ENCODE measurements at regions not wholly inside any gene's neighbourhood (a gene's known extent, or its start where the extent isn't known, plus 50 kb on each side); places are given as distances from the start of the nearest gene placed in this dataset.

DNA sequence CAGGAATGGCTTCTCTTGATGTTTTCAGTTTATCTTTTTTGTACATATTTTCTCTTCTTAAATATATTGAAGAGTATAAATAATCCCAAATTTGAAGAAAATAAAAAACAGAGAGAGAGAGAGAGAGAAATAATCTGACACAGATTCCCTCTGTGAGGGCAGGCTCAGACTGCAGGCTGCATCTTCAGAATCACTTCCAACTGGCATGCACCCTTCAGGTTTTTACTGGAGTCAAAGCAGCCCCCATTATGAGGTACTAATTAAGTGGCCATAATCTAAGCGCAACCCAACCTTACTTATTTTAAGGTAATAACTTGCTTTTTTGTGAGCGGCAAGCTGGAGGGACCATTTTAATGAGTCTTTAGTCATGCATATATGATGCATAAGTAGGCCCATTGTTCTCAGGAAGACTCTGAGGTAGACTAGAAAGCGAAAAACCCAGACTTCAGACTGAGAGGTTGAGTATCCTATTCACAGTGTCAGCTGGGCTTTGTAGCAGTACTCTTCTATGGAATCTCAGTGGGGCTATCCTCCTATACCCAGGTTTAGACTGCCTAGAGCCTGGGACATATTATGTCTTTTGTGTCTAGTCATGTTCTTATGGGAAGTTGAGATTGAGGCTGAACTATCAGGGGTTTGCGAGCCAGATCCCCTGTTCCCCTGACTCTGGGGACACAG, 167.4 kb downstream of the SP3 start:
- in situ Hi-C loops (cut with HindIII; ENCODE audit: low sequenced_read_pairs): no loop called here

DNA sequence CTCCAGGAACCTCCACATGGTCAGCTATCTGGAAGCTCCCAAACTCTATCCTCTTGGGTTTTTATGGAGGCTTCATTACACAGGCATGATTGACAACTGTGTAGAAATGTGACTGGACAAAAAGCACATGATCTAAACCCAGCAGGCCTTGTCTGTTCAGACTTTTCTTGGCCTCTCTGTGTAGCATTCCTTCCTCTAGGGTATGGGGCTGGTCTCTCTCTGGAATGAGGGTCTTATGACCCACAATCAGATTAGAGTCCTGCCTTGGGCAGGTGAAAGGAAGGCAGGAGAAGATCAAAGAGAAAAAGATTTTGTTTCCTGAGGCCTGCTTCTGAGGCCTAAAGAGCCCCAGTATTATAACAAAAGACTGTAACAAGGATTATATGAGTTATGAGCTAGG, 162.7 kb downstream of the SP3 start:
- in situ Hi-C loops (cut with HindIII; ENCODE audit: low sequenced_read_pairs): no loop called here

DNA sequence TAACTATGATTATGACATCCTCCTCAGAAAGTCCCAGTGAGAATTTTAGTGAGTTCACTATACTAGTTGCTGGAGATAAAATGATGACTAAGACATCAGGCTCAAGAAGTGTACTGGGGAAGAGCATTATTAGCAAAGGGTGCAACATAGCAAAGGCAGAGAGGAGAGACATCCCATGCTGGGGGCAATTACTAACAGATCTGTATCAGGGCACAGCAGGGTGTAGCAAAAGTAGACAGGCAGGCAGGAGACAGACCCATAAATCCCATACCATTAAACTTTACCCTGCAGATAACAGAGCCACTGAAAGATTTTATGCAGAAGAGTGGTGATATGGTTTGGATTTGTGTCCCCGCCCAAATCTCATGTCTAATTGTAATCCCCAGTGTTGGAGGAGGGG, 161.7 kb downstream of the SP3 start:
- in situ Hi-C loops (cut with HindIII; ENCODE audit: low sequenced_read_pairs): no loop called here

DNA sequence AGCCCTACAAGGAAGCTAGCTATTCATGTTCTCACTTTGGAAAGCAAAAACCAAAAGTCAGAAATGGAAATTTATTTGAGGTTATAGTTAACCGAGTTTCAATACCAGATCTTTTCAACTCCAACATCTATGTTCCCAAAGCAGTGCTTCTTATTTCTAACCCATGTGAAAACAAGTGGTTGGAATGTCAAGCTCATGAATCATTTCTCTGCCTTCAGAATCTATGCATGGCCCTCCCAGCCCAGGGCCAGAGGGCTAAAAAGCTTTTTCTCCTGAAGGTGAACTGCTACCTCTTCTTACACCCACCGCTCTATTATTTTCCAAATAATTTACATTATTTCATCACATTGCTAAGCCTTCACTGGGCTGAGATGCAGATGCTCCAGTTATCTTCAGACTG, 158.4 kb downstream of the SP3 start:
- in situ Hi-C loops (cut with HindIII; ENCODE audit: low sequenced_read_pairs): no loop called here

DNA sequence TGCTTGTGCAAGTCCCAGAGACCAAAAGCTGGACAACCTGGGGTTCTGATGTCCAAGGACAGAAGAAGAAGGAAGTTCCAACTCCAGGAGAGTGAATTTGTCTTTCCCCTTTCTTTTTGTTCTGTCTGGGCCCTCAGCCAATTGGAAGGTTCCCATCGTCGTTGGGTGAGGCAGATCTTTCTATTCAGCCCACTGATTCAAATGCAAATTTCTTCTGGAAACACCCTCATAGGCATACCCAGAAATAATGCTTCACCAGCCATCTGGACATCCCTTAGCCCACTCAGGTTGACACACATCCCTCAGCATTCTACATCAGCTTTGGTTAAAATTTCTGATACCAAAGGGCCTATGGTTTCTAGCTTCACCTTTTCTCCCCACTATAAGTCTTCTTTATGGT, 156.5 kb downstream of the SP3 start:
- in situ Hi-C loops (cut with HindIII; ENCODE audit: low sequenced_read_pairs): no loop called here

DNA sequence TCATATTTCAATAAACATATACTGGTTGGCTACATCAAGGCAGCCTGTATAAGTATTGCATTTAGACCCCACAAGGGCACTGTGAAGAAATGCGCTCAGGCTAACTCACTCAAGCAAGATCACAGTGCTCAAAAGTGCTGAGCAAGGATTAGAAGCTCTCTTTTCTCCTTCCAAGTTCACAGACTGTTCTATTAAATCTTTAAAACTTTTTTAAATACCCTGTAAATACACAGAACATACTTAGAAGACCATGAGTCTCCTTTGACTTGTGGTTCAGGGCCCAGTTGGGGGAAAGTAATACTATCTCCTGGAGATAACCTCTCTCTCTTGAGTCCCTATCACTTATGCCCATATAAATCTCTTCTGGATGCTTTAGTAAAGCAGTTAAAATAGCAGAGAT, 152.9 kb downstream of the SP3 start:
- in situ Hi-C loops (cut with HindIII; ENCODE audit: low sequenced_read_pairs): no loop called here

DNA sequence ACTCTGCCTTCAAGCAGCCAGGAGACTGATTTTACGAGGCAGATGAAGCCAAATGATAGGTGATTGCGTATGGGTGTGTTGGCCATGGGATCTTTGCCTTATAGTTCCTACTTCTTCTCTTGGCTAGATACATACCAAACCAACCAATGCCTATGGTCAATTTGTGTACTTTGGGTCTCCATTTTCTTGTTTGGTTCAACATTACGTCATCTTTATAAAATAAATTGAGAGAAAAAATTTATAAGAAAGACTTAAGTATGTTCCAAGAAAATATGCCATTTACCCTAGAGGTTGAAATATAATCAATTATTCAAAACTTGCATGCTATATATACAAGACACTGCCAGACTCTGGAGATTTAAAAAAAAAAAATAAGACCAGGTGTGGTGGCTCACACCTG, 150.9 kb downstream of the SP3 start:
- in situ Hi-C loops (cut with HindIII; ENCODE audit: low sequenced_read_pairs): no loop called here

DNA sequence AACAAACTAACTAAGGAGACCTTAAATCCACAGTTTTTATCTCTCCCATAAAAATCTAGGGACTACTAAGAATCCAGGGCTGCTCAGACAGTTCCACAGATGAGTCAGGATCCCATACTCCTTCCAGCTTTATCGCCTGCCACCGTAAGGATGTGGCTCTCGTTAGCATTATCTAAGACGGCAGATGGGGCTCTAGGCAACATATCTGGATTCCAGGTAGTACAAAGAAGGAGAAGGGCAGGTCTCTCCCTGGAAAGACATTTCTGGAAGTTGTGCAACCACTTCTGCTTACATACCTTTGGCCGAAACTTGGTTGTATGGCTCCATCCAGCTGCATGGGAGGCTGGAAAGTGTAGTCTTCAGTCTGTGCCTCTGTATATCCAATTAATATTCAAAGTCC, 149.4 kb downstream of the SP3 start:
- in situ Hi-C loops (cut with HindIII; ENCODE audit: low sequenced_read_pairs): no loop called here

DNA sequence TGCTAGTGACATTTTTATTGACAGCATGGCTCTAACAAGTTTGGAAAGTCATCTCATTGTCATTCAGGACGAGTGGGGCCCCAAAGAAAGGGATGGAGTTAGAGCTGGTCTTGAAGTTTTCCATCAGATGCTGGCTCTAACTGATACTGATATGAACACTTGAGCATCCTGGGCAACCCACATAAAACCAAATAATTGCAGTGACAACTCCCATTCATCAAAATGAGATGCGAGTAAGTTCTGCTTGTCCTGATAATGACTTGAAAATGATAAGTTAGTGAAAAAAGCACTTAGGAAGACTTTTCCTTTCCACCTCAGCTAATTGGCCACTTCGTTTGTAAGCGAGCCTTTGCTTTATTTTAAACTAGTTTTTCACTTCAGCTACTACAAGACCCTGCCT, 147.6 kb downstream of the SP3 start:
- in situ Hi-C loops (cut with HindIII; ENCODE audit: low sequenced_read_pairs): no loop called here

DNA sequence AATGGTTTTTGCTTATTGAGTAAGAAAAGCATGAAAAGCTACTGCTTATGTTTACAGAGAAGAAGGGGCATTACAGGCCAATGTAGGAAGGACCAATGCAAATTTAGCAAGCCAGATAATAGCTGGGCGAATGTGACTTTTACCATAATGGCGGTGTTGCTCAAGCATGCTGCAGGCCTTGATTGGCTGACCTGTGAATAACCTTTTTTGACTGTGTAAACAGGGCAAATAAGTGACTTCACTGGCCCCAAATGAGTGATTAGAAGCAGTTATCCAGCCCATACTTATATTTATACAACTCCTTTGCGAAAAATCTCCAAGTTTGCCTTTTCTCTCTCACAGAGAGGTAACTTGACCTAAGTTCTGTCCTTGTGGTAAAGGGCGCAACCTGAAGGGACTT, 146.9 kb downstream of the SP3 start:
- in situ Hi-C loops (cut with HindIII; ENCODE audit: low sequenced_read_pairs): no loop called here

DNA sequence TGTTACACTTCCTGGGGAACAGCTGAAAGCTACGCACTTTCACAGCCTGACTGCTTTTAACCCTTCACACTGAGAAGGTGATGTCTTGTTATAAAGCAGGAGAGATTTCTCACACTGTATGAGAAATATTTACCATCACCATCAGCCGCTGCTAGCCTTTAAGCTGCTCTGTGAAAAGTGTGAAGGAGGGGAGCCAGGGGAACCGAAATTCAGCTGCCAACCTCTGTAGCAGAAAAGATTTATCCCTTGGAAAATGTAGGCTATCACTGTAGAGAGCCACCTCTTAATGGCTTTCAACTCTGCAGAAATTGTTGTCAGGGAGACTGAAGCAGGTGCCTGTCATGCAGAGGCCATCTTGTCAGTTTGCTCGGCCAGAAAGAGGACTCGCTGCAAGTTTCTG, 145.3 kb downstream of the SP3 start:
- in situ Hi-C loops (cut with HindIII; ENCODE audit: low sequenced_read_pairs): no loop called here

DNA sequence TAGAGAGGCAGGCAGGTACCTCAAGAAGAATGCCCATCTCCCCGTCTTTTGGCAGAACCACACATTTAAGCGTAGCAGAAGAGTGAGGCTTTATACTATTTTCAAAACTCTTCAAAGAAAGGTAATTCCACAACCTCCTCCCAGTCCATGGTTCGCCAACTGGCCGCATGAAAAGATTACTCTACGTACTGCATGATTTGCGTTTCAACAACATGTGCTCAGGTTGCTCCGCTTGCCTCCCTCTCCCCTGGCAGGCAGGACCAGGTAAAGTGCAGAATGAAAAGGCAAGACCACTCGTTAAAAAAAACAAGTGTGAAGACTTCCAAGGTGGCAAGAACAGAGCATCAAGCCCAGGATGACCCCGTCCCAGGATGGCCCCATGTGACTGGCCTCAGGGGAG, 143.7 kb downstream of the SP3 start:
- in situ Hi-C loops (cut with HindIII; ENCODE audit: low sequenced_read_pairs): no loop called here

DNA sequence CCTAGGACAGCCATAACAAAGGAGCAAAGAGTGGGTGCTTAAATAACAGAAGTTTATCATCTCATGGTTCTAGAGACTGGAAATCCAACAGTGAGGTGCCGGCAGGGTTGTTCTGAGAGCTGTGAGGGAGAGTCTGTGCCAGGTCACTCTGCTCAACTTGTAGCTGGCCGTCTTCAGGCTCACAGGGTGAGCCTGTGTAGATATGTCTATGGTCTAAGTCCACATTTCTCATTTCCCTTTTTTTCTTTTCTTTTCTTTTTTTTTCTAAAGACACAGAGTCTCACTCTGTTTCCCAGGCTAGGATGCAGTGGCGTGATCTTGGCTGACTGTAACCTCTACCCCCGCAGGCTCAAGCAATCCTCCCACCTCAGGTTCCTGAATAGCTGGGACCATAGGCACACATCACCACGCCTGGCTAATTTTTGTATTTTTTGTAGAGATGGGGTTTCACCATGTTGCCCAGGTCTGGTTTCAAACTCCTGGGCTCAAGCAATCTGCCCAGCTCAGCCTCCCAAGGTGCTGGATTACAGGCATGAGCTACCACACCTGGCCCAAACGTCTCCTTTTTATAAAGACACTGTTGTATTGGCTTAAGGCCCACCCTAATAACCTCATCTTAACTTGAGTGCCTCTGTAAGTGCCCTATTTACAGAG, 142.2 kb downstream of the SP3 start:
- in situ Hi-C loops (cut with HindIII; ENCODE audit: low sequenced_read_pairs): no loop called here

DNA sequence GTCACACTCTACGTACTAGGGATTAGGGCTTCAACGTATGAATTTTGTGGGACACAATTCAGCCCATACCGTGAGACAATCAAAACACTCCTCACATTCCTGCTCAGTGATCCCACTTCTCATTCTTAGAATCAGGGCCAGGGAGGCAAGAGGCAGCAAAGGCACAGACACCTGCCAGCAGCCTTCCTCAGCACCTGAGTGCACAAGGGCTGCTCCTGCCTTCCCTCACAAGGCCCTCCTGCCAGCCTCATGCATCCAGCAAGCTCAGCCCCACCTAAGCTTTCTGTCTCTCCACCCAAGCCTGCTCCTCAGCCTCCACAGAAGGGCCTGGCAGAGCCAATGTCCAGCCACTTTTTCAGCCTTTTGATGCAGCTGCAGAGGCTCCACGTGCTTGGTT, 141.6 kb downstream of the SP3 start:
- in situ Hi-C loops (cut with HindIII; ENCODE audit: low sequenced_read_pairs): no loop called here

DNA sequence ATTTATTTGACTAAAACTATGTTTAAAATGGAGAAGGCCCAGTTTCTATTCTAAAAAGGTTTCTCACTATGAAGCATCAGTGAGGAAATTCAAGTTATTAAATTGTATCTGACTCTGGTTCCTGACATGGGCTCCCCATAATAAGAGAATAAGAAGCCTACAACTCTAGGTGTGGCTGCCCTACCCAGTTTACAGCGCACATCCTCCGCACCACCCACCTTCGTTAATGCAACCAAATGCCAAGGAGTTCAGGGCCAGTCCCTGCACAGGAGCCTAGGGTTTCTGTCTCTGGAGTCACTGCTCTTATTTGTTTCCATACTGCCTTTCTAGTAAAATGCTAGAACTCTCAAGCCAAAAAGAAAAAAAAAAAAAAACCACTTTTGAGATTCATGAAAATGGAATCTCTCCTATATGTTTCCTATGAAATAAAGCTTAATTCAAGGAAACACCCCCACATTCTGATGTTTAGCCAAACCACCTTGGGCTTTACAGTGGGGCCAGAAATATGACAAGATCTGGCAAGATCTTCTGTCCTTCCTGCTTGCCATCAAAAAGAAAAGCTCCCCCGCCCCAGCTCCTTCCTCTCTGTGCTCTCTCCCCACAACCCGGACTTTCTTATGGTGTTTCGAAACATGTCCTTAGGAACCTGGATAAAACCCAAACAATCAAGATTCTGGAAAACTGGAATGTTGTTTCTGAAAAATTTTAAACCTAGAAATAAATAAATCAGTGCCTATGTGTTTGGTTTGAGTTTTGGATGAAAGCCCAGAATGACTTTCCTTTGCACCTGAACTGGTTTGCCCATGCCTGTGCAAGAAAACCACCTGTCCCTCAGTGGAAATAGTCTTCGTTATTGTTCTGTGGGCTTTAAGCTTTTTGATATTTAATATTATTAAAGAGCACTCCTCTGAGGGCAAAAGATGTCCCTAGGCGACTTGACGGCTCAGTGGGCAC, 136.7 kb downstream of the SP3 start:
- in situ Hi-C loops (cut with HindIII; ENCODE audit: low sequenced_read_pairs): no loop called here

DNA sequence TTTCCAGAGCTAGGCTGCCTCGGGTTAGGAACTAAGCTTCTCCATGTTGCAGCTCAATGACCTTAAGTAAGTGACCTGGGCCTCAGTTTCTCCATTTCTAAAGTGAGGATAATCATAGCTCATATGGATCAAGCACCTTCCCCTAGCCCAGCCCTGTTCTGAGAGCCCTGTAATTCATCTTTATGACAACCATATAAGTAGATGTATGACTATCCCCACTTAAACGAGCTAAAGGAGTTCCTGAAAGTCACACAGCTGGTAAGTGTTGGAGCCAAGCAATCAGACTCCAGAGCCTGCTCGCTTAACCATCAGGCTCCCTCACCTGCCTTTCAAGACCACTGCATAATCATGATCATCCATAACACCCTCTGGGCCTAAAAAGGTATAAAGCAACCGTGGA, 135.4 kb downstream of the SP3 start:
- in situ Hi-C loops (cut with HindIII; ENCODE audit: low sequenced_read_pairs): no loop called here

DNA sequence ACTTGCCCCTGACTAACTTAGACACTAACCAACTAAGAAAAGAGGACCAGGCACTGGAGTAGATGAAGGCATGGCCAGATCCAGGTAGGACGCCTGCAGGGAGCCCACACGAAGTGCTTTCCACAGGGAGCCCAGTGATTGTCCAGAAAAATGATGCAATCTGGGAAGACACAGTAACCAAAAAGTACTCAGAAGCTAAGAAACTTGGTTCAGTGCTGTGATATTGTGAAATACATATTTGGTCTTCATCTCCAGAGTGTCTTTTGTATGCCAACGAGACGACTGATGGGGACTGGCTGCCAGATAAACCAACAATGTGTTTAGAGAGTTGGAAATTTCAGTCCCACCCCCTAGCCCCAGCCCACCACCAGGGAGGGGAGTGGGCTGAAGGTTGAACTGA, 135.0 kb downstream of the SP3 start:
- in situ Hi-C loops (cut with HindIII; ENCODE audit: low sequenced_read_pairs): no loop called here

DNA sequence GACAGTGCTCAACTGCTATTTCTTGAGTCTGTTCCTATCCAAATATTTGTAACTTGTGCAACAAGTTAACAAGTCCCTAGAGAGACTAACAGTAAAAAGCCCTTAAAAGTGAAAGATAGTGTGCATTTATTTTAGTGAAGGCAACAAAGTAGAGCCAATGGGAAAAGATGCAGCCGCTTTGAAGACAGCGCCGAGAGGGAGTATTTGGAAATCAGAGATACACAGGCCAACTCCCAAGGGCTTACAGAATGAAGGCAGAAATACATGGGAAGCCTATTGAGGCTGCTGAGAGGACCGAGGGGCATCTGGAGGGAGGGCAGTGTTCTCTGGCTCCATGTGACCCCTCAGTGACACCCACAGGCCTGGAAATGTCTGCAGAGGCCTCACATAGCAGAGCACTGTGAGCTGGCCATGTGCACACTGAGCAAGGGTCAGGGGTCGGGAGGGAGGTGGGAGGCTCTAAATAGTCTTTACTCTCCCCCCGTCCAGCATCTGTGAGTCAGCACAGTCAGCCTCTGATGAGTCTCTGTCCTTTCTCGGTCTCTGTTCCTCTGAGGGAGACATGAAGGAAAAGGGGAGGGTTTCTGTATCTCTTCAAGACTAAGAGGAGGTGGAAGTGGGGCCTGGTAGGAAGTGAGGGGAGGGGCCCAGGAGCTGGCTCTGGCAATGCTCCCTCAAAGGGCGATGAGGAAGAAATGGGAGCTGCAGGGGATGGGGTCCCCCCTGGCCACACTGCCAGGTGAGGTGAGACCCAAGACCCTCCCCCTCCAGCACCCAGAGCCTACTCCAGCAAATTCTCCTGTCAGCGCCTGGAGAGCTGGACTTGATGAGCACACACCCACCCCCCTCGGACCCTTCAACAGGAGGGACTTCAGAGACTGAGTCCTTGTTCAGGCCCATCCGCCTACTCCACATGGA, 133.6 kb downstream of the SP3 start:
- in situ Hi-C loops (cut with HindIII; ENCODE audit: low sequenced_read_pairs): no loop called here

DNA sequence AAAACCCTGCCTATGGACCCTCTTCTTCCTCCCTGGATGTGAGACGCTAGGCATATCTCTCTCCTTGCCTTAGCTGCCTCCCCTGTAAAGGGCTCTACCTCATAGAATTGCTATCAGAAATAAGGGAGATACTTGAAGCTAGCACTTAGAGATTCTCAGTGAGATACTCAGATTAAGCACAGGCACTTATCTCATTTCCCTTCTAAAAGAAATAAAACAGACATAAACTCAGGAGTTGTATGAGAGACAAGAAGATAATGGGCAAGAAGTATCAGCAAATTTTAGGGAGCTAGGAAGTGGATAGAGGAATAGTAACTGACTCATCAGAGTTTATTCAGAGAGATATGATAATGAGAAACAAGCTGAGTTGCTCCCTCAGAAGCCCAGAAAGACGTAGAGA, 131.0 kb downstream of the SP3 start:
- in situ Hi-C loops (cut with HindIII; ENCODE audit: low sequenced_read_pairs): no loop called here

DNA sequence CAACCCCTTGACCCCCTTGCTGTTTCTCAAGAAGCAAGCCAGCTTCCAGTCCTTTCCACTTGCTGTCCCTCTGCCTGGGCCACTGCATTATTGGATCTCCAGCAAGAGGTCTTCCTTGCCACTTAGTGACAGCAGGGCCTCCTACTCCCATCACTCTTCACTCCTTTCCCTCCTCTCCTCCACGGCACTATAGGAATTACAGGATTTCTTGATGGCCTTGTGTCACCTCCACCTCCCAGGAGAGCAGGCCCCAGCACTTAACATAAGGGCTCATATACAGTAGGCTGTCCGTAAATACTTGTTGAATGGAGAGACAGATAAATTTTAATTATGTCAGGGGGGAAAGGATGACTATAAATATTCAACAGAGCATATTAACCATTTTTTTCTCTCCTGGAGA, 129.4 kb downstream of the SP3 start:
- in situ Hi-C loops (cut with HindIII; ENCODE audit: low sequenced_read_pairs): no loop called here

DNA sequence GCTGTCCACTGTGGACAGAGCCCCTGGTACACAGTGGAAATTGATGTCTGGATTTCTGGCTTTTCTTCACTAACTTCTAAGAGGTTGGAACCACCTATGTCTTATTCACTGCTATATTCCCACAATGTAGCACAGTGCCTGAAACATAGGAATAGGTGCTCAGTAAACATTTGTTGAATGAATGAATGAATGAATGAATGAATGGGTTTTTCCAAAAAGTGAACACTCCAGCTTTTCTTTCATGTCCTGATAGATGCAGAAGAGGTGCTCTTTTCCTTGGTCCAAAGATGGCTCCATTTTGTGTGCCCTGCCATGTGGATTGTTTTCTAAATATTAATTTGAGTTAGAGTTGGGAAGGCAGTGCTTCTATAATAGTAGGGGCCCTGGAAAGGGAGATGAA, 124.1 kb downstream of the SP3 start:
- in situ Hi-C loops (cut with HindIII; ENCODE audit: low sequenced_read_pairs): no loop called here

All from endothelial cell of hepatic sinusoid (primary cell).